ENCODE measurements at regions not wholly inside any gene's neighbourhood (a gene's known extent, or its start where the extent isn't known, plus 50 kb on each side); places are given as distances from the start of the nearest gene placed in this dataset.

DNA sequence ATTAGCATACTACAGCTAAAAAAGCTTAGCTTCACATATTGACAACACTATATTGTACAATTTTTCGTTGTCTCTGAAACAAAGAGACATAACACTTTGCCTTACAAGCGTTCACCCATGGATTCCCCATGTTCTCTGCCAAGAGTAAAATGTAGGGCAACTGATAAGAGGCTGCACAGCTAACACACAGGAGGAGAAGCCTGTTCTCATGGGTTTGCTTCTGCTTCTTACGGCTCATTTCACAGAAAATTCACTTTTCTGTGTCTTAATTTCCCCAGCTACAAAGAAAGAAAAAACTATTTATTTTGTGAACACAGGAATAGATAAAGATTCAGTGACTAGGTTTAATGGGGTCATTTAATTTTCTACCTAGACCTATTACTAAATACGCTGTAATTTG is 182.8 kb upstream of the DLGAP1 start:
- TF ChIP-seq, protein P1, sequence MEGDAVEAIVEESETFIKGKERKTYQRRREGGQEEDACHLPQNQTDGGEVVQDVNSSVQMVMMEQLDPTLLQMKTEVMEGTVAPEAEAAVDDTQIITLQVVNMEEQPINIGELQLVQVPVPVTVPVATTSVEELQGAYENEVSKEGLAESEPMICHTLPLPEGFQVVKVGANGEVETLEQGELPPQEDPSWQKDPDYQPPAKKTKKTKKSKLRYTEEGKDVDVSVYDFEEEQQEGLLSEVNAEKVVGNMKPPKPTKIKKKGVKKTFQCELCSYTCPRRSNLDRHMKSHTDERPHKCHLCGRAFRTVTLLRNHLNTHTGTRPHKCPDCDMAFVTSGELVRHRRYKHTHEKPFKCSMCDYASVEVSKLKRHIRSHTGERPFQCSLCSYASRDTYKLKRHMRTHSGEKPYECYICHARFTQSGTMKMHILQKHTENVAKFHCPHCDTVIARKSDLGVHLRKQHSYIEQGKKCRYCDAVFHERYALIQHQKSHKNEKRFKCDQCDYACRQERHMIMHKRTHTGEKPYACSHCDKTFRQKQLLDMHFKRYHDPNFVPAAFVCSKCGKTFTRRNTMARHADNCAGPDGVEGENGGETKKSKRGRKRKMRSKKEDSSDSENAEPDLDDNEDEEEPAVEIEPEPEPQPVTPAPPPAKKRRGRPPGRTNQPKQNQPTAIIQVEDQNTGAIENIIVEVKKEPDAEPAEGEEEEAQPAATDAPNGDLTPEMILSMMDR (IDR thresholded peaks at IDR 0.05; ENCODE audit: low read depth, low read length): no peak
- no peak for TF ChIP-seq POLR2A (IDR thresholded peaks at IDR 0.05; ENCODE audit: extremely low read depth, insufficient read length)

Data from NB4 (cell line).